GM18858 (cell line): ENCODE measurements at regions not wholly inside any gene's neighbourhood (a gene's known extent, or its start where the extent isn't known, plus 50 kb on each side); places are given as distances from the start of the nearest gene placed in this dataset.

Experiments used
- ATAC-seq: cut with Tn5 transposase; IDR thresholded peaks from one replicate; pipeline ENCODE4 v1.9.1; 2021; ENCODE audit not compliant: unreplicated experiment

DNA sequence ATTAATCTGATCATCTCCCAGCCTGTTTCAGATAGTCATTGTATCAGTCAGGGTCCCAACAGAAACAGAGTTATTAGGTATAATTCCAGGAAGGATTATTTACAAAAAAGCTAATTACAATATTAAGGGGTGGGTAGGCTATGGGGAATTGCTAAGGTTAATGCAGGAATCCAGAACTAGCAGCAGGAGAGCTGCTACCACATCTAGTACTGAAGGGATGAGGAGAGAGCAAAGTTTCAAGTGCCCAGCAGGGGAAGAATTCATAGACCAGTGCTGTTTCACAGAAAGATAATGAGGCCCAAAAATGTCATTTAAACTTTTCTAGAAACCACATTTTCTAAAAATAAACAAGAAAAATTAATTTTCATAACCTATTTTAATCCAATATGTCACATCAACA is 284.2 kb downstream of the HACE1 start:
- no peak for ATAC-seq

DNA sequence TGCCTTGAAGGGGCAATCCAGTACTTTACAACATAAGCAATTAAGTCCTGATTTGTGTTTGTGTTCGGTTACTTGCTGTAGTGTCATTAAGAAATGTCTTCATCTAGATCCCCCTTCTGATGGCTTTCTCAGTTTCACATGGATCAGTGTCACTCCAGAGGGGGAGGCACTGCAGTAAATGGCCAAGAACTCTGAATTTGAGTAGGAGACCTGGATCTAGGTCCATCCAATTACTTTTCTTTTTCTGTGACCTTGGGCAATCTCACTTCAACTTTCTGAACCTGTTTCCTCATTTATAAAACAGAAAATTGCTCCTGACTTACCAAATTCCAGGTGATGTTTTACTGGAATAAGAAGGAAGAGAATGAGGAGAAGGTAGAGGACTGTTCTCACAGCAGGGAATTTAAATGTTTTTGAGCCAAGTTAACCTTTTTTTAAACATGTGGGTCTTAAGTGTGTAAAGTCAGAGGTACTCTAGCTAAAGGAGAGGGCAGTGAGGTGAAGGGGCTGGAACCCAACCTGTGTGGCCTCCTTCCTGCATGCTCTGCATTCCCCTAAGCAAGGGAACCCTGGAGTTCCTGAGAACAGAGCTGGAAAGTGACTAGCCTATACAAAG is 285.5 kb downstream of the HACE1 start:
- ATAC-seq: no peak

DNA sequence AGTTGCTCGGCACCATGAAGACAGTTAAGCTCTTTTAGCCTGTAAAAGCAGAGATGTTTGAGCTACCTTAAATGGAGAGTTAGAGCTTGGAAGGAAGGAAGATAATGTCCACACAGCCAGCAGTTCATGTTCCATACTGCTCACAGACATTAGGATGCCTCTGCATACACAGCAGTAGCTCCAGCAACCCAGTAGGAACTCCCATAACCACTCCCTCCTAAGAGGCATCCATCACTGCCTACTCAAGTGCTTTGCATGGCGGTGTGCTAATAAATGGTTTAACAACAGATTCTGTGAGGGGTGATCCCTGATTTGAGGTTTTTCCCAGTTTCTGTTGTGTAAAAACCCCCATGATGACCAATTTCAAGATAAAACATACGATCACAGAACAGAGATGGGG is 286.4 kb downstream of the HACE1 start:
- no peak for ATAC-seq

GRCh38 chr6:104572901-104573300 is 286.8 kb downstream of the HACE1 start:
- no peak for ATAC-seq

DNA sequence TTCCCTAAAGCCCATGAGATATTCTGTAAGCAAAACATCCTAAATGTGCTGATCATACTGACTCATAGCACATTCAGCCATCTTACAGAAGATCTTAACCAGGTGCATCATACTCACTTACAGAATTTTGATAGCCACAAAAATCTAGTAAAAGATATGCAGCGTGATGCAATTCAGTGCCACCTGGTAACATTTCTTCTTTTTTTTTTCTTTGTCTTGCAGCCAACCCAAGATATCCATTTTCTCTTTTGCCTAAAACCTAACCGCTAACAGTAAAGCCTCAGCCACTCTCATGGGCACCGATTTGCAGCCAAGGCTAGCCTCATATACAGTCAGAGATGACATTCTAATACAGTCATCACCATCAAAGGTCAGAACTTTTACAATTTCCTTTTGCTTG is 293.3 kb downstream of the HACE1 start:
- no peak for ATAC-seq

DNA sequence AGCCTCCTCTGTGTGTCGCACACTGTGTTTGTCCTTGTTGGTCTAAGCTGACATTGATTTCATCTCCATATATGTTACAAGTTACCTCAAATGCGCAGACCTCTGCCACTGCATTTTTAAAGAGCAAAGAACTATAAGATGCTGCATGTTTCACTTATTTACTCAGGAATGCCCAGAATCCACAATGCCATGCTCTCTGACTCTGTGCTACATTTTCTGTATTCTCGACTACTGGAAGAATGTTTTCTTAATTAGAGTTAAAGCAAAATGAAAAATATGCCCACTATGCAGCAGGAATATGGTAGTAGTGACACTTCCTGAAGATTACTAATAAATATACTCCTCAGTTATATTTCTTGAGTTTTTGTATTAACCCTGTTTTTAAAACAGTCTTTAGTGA is 296.4 kb downstream of the HACE1 start:
- ATAC-seq: no peak

- ATAC-seq: no peak
Observed at GRCh38 chr6:104559435-104560202, 300.1 kb downstream of the HACE1 start.

GRCh38 chr6:104558746-104559145 is 301.0 kb downstream of the HACE1 start:
- ATAC-seq: no peak

GRCh38 chr6:104548297-104548696 is 311.4 kb downstream of the HACE1 start:
- ATAC-seq: no peak

- ATAC-seq: no peak
Observed at GRCh38 chr6:104541411-104541810, 318.3 kb downstream of the HACE1 start.

GRCh38 chr6:104540743-104541142 is 319.0 kb downstream of the HACE1 start:
- no peak for ATAC-seq

GRCh38 chr6:104539173-104539572 is 320.5 kb downstream of the HACE1 start:
- ATAC-seq: no peak

GRCh38 chr6:104537872-104538271 is 321.8 kb downstream of the HACE1 start:
- no peak for ATAC-seq

- no peak for ATAC-seq
Observed at GRCh38 chr6:104537180-104537579, 322.5 kb downstream of the HACE1 start.

DNA sequence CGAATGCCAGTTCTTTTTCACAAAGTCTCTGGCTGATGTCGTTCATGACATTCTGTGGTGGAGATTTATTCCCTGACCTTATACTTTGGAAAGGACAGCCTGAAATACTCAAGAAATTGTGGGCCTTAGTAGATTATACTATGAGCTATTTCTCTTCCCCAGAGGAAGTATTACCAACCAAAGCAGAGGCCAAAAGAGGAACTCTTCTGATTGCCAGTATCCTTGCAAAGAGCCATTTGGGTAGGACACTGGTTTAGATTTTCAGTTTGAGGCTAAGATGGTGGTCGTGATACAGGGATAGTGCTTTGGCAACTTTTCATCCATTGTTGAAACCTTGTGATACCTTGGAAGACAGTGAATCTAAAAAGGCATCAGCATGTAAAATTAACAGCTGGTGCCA is 327.3 kb downstream of the HACE1 start:
- no peak for ATAC-seq

- ATAC-seq: no peak
Observed at GRCh38 chr6:104531646-104532045, 328.1 kb downstream of the HACE1 start.

- no peak for ATAC-seq
Observed at GRCh38 chr6:104527761-104528415, 331.8 kb downstream of the HACE1 start.

DNA sequence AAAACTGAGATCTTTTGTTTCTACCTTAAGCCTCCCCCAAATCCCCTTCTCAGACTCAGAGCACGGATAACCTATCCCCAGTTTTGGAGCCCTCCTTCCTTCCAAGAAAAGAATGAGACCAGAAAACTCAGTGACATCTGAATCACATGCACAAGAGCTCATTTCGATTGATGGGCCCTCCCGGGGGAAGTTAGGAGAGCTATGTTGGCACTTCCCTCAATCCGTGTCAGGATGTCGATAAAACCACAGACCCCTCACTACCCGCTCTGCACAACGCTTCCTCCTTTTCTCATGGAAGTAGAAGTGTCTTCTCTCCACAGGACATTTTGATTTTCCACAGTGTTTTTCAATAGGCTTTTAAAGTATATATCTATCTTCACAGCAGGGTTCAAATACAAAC is 332.4 kb downstream of the HACE1 start:
- no peak for ATAC-seq

DNA sequence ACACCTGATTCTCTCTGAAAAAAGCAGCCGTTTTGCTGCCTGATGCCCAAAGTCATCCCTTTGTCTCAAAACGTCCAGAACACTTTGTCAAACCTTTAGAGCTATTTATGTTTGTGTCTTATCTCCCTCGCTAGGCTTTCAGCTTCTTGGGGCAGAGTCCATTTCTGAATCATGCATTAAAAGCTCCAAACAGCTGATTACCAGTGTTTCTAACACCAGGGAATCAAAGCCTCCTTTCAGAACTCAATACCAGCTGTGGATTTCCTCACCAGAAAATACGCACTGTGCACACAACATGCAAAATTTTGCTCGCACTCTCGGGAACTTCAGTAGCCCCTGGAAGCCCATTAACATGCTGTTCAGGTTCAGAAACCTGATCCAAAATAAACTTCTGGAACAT is 333.3 kb downstream of the HACE1 start:
- ATAC-seq: no peak

- peak; percentile 99 for ATAC-seq
Observed at GRCh38 chr6:104525677-104526322, 333.9 kb downstream of the HACE1 start.

- no peak for ATAC-seq
Observed at GRCh38 chr6:104522533-104522932, 337.2 kb downstream of the HACE1 start.

DNA sequence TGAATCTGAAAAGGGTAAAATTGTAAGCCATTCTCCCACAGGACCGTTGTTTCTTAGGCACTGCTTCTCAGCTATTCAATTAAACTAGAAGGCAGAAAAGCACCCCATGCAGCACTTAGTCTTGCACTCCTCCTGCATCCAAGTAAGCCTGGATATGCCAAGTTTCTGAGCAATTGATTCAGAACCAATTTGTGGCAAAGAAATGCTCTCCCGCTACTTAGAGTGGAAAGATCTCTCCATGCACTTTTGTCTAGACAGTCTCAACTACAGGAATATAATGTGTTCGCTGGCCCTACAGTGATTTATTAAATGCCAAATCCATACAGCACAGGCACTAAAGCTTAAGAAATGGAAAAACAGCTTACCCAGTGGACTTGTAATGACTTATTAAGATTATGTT is 338.5 kb downstream of the HACE1 start:
- no peak for ATAC-seq
